HepG2 (cell line): ENCODE measurements at regions not wholly inside any gene's neighbourhood (a gene's known extent, or its start where the extent isn't known, plus 50 kb on each side); places are given as distances from the start of the nearest gene placed in this dataset.

Source experiments
- BCL6 ChIP-seq: IDR thresholded peaks from 2 replicates; pipeline ENCODE4 v1.6.1; 2016; ENCODE audit warnings: missing genetic modification reagents, missing compliant biosample characterization
- BRD4 ChIP-seq: sonication (generic); formaldehyde crosslinking; IDR thresholded peaks from 2 replicates; pipeline ENCODE4 v1.4.0; 2020; ENCODE audit warnings: missing genetic modification reagents
- CEBPB ChIP-seq: IDR thresholded peaks from 2 replicates; pipeline ENCODE4 v1.6.1; 2011; ENCODE audit warnings: low read depth, low read length, improper control_type of control experiment, borderline replicate concordance
- FIP1L1 ChIP-seq: fragments of 200-400 bp; formaldehyde crosslinking; IDR thresholded peaks from 2 replicates; pipeline ENCODE4 v1.6.1; 2018; ENCODE audit warnings: low read depth, mild to moderate bottlenecking, low read length, moderate library complexity, borderline replicate concordance; ENCODE audit not compliant: insufficient read depth
- GATAD2A ChIP-seq: IDR thresholded peaks from 2 replicates; pipeline ENCODE4 v1.6.1; 2016
- GLI4 ChIP-seq: sonication (generic); formaldehyde crosslinking; IDR thresholded peaks from 2 replicates; pipeline ENCODE4 v1.5.1; 2020; ENCODE audit warnings: missing genetic modification reagents, mild to moderate bottlenecking, moderate library complexity, borderline replicate concordance
- HNRNPUL1 ChIP-seq: fragments of 200-400 bp; formaldehyde crosslinking; IDR thresholded peaks from 2 replicates; pipeline ENCODE4 v1.6.1; 2017; ENCODE audit warnings: low read depth, mild to moderate bottlenecking, low read length, moderate library complexity
- MLLT10 ChIP-seq: sonication (generic); formaldehyde crosslinking; IDR thresholded peaks from 2 replicates; pipeline ENCODE4 v1.4.0; 2020; ENCODE audit warnings: missing genetic modification reagents
- PHF8 ChIP-seq: sonication (generic); formaldehyde crosslinking; IDR thresholded peaks from 2 replicates; pipeline ENCODE4 v1.5.0; 2020; ENCODE audit warnings: missing genetic modification reagents
- PITX1 ChIP-seq: sonication (generic); formaldehyde crosslinking; IDR thresholded peaks from 2 replicates; pipeline ENCODE4 v1.5.1; 2020; ENCODE audit warnings: mild to moderate bottlenecking, missing genetic modification reagents
- RBM22 ChIP-seq: fragments of 200-400 bp; formaldehyde crosslinking; optimal IDR thresholded peaks from 2 replicates; pipeline ENCODE3; 2017; ENCODE audit warnings: mild to moderate bottlenecking, low read length, moderate library complexity
- RCOR2 ChIP-seq: IDR thresholded peaks from 2 replicates; pipeline ENCODE4 v1.6.1; 2016; ENCODE audit warnings: missing biosample characterization, missing genetic modification reagents
- SMARCE1 ChIP-seq: fragments of 450-650 bp; IDR thresholded peaks from 2 replicates; pipeline ENCODE4 v1.6.1; 2017; ENCODE audit warnings: borderline replicate concordance
- SOX6 ChIP-seq, 2 experiments: fragments of 450-650 bp in 1 of 2; sonication (generic) in 1 of 2; formaldehyde crosslinking in 1 of 2; IDR thresholded peaks; 2 replicates each; pipeline versions ENCODE4 v1.4.0 to v1.6.1; 2017 to 2020; ENCODE audit warnings: antibody characterized with exemption in 1 of 2, mild to moderate bottlenecking in 1 of 2, missing genetic modification reagents in 1 of 2
- STAG1 ChIP-seq: sonication (generic); formaldehyde crosslinking; IDR thresholded peaks from 2 replicates; pipeline ENCODE4 v1.4.0; 2020; ENCODE audit warnings: missing genetic modification reagents
- TBP ChIP-seq: sonication (generic); formaldehyde crosslinking; IDR thresholded peaks from 2 replicates; pipeline ENCODE4 v1.5.0; 2020; ENCODE audit warnings: missing genetic modification reagents
- ZNF121 ChIP-seq: sonication (generic); formaldehyde crosslinking; IDR thresholded peaks from 2 replicates; pipeline ENCODE4 v1.5.0; 2020; ENCODE audit warnings: mild to moderate bottlenecking, missing genetic modification reagents
- ZNF180 ChIP-seq: sonication (generic); formaldehyde crosslinking; IDR thresholded peaks from 2 replicates; pipeline ENCODE4 v1.4.0; 2020; ENCODE audit warnings: low read depth, missing genetic modification reagents, borderline replicate concordance
- ZNF264 ChIP-seq: sonication (generic); formaldehyde crosslinking; IDR thresholded peaks from 2 replicates; pipeline ENCODE4 v1.4.0; 2020; ENCODE audit warnings: missing genetic modification reagents
- ZNF362 ChIP-seq: sonication (generic); formaldehyde crosslinking; IDR thresholded peaks from 2 replicates; pipeline ENCODE4 v1.4.0; 2020; ENCODE audit warnings: missing genetic modification reagents, mild to moderate bottlenecking, borderline replicate concordance
- ZNF512 ChIP-seq: sonication (generic); formaldehyde crosslinking; IDR thresholded peaks from 2 replicates; pipeline ENCODE4 v1.4.0; 2020; ENCODE audit warnings: mild to moderate bottlenecking, missing genetic modification reagents
- TF ChIP-seq, protein P1 (sequence below): conservative IDR thresholded peaks from 2 replicates; pipeline ENCODE4 v1.6.1; 2018; ENCODE audit warnings: missing genetic modification reagents
- TF ChIP-seq, protein P2 (sequence below): sonication (generic); formaldehyde crosslinking; IDR thresholded peaks from 2 replicates; pipeline ENCODE4 v1.9.0; 2022; ENCODE audit warnings: low read depth, missing genetic modification reagents

DNA sequence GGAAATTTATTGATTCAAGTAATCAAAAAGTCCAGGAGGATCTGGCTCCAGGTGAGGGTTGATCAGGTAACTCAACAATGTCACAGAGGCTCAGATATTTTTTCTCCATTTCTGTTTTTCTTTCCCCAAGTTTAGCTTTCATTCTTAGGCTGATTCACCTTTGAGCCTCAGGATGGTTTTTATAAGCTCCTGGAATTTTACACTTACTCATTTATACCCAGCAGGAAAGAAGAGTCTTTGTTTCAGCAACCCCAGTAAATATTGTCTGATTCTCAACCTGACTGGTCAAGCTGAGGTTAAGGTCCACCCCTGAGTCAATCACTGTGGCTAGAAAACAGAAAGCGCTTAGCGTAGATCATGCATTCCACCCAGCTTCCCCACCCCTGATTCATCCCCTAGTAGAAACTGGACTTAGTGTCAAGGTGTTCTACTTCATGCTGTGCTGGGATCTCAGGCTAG, 500.6 kb downstream of the KIF4B start (continued):
- TF ChIP-seq PITX1 (peak; percentile 77), ZNF512 (no peak), FIP1L1 (no peak), CEBPB (no peak), TBP (CRISPR knock-in tag) (no peak), RCOR2 (CRISPR knock-in tag) (no peak), RBM22 (no peak), ZNF264 (CRISPR knock-in tag) (0 out of 2 replicates have a peak, but pooled peaks have one; percentile 34), ZNF362 (CRISPR knock-in tag) (no peak), GLI4 (CRISPR knock-in tag) (no peak), PHF8 (CRISPR knock-in tag) (no peak), SMARCE1 (no peak), MLLT10 (CRISPR knock-in tag) (no peak), BCL6 (CRISPR knock-in tag) (no peak), ZNF180 (no peak), STAG1 (CRISPR knock-in tag) (no peak), BRD4 (CRISPR knock-in tag) (no peak), HNRNPUL1 (no peak), SOX6 (IDR thresholded peaks at IDR 0.05) (no peak), SOX6 (CRISPR knock-in tag; IDR thresholded peaks at IDR 0.05) (peak; percentile 83), ZNF121 (CRISPR knock-in tag) (no peak), GATAD2A (CRISPR knock-in tag) (peak; percentile 73)
- TF ChIP-seq, protein P1, sequence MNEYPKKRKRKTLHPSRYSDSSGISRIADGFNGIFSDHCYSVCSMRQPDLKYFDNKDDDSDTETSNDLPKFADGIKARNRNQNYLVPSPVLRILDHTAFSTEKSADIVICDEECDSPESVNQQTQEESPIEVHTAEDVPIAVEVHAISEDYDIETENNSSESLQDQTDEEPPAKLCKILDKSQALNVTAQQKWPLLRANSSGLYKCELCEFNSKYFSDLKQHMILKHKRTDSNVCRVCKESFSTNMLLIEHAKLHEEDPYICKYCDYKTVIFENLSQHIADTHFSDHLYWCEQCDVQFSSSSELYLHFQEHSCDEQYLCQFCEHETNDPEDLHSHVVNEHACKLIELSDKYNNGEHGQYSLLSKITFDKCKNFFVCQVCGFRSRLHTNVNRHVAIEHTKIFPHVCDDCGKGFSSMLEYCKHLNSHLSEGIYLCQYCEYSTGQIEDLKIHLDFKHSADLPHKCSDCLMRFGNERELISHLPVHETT (CRISPR knock-in tag) = no peak
- TF ChIP-seq, protein P2, sequence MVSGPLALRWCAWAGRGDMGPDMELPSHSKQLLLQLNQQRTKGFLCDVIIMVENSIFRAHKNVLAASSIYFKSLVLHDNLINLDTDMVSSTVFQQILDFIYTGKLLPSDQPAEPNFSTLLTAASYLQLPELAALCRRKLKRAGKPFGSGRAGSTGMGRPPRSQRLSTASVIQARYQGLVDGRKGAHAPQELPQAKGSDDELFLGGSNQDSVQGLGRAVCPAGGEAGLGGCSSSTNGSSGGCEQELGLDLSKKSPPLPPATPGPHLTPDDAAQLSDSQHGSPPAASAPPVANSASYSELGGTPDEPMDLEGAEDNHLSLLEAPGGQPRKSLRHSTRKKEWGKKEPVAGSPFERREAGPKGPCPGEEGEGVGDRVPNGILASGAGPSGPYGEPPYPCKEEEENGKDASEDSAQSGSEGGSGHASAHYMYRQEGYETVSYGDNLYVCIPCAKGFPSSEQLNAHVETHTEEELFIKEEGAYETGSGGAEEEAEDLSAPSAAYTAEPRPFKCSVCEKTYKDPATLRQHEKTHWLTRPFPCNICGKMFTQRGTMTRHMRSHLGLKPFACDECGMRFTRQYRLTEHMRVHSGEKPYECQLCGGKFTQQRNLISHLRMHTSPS (CRISPR knock-in tag) = no peak
